ENCODE measurements at regions not wholly inside any gene's neighbourhood (a gene's known extent, or its start where the extent isn't known, plus 50 kb on each side); places are given as distances from the start of the nearest gene placed in this dataset.

DNA sequence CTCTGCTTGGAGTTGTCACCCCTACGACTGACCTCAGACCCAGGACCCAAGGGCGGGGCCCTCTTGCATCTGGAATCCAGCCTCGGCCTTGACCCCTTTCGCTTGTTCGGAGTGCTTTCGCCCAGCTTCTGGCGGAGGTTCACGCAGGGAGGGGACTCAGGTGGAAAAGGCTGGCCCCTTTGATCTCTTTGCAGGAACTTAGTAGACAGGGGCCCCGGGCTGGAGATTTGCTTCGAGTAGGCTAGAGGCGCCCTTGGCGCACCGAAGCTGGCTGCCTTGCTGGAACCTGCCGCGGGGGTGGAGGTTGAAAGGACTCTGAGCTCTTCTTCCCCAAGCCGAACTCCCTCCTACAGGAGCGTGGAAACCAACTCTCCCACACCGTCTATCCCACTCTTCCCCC lies 255.1 kb downstream of the OTUD1 start:
- H3K27me3 ChIP-seq (ENCODE audit: control insufficient read depth in 2 of 2, insufficient read depth in 2 of 2, low read length in 2 of 2): peaks cover 0 to 4% of the 10 kb centered on the region in 2 donors
- H3K27me3 Mint-ChIP-seq: peaks cover 48 to 72% (median 61%) of the 10 kb centered on the region in 5 donors

DNA sequence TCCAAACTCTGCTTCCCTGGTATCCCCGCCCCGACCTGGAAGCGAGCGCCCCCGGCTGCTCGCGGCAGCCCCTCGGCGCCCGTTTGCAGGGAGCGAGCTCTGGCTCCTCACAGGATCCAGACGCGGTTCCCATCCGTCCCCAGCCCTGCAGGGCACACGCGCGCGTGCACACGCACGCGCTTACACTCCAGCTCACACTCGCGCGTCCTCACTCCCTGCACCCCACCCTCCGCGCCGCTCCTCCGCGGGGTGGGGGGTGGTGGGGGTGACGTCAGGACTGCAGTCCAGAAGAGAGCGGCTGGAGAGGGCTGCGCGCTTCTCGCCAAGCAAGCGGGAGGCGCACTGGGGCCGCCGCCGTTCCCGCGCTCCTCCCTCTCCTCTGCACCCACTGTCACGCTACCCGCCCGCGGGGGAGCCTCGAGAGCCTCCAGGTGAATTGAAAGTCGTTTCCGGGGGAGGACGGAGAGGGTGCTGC lies 255.6 kb downstream of the OTUD1 start:
- Histone ChIP-seq H3K27ac (ENCODE audit: low read depth, low read length) (no peak overlapping the region), H3K4me1 (ENCODE audit: control insufficient read depth in 2 of 2, insufficient read depth in 2 of 2, low read length in 2 of 2) (no peaks in the 10 kb centered on the region), H3K27me3 (ENCODE audit: control insufficient read depth in 2 of 2, insufficient read depth in 2 of 2, low read length in 2 of 2) (peaks cover 0 to 4% of the 10 kb centered on the region in 2 donors), H3K4me3 (ENCODE audit: low read length) (no peak overlapping the region), H3K9me3 (ENCODE audit: control insufficient read depth in 2 of 3, low read length in 3 of 3) (no peaks in the 10 kb centered on the region), H3K36me3 (ENCODE audit: control insufficient read depth in 2 of 3, insufficient read depth in 3 of 3, low read length in 3 of 3) (no peaks in the 10 kb centered on the region)
- no peaks in the 10 kb centered on the region for H3K36me3 Mint-ChIP-seq
- intact Hi-C loops (cut with micrococcal nuclease): no loop called here
- peak overlapping the region; percentile 3 to 77 (median 46) for H3K4me3 Mint-ChIP-seq
- no peak for ATAC-seq
- DNase-seq: peak in 1 of 9 donors; percentile 10
- H3K27ac Mint-ChIP-seq: no peak overlapping the region
- H3K27me3 Mint-ChIP-seq: peaks cover 50 to 70% (median 63%) of the 10 kb centered on the region in 5 donors
- peaks cover 0 to 29% (median 10%) of the 10 kb centered on the region in 7 donors for H3K4me1 Mint-ChIP-seq
- H3K9me3 Mint-ChIP-seq: peaks cover 0 to 2% (median 0%) of the 10 kb centered on the region in 11 donors
- POLR2A ChIA-PET: no interaction called here
- CTCF ChIA-PET: no interaction called here

More for the DNA sequence above, 255.1 kb downstream of the OTUD1 start:
- Mint-ChIP-seq H3K4me3 (peak overlapping the region in 9 of 10 donors; percentile 3 to 77 (median 47)), H3K9me3 (peaks cover 0 to under 1% (median 0%) of the 10 kb centered on the region in 11 donors), H3K27ac (no peak overlapping the region), H3K4me1 (peaks cover 0 to 29% (median 10%) of the 10 kb centered on the region in 7 donors), H3K36me3 (no peaks in the 10 kb centered on the region)
- Histone ChIP-seq H3K4me1 (ENCODE audit: control insufficient read depth in 2 of 2, insufficient read depth in 2 of 2, low read length in 2 of 2) (no peaks in the 10 kb centered on the region), H3K36me3 (ENCODE audit: control insufficient read depth in 2 of 3, insufficient read depth in 3 of 3, low read length in 3 of 3) (no peaks in the 10 kb centered on the region), H3K27ac (ENCODE audit: low read depth, low read length) (no peak overlapping the region), H3K4me3 (ENCODE audit: low read length) (no peak overlapping the region), H3K9me3 (ENCODE audit: control insufficient read depth in 2 of 3, low read length in 3 of 3) (no peaks in the 10 kb centered on the region)
- no peak for ATAC-seq
- ChIA-PET CTCF (no interaction called here), POLR2A (no interaction called here)
- intact Hi-C loops (cut with micrococcal nuclease): no loop called here
- DNase-seq: no peak

DNA sequence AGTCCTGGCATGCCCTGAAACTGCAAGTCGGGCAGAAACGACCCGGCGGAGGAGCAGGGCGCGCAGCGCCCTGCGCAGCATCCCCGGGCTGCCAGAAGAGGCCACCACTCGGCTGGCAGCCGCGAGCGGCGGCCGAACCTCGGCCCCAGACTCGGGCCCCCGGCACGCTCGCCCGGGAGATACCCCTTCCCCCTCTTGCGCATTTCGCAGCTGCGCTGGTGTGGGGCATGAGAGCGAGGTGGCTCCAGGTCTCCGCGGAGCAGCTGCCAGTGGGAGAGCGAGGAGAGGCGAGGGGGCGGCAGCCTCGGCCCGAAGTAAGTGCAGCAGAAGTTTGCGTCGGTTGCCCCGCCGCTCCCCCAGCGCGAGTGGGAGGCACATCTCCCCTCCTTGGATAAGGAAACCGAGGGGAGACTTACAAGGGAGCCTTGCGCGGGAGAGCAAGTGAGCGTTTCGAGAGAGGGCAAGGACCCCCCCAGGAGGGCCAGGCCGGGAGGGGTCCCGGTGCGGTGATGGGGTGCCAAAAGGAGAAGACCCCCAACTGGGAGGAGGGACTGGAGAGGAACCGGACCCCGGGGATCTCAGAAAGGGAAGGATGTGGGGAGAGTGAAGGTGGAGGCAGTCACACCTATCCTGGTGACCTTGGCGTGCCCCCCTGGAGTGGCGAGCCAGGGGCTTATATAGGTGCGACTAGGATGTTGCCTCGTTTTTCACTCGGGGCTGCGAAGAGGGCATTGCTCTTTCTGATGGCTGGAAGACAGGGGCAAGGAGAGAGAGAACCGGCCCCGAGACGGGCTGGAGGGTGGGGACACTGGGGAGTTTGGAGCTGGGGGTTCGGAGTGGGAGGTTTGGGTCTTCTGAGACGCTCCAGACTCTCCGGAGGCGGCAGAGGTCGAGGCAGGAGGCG lies 256.3 kb downstream of the OTUD1 start:
- Histone ChIP-seq H3K27me3 (ENCODE audit: control insufficient read depth in 2 of 2, insufficient read depth in 2 of 2, low read length in 2 of 2) (peaks cover 0 to 4% of the 10 kb centered on the region in 2 donors), H3K36me3 (ENCODE audit: control insufficient read depth in 2 of 3, insufficient read depth in 3 of 3, low read length in 3 of 3) (no peaks in the 10 kb centered on the region), H3K4me1 (ENCODE audit: control insufficient read depth in 2 of 2, insufficient read depth in 2 of 2, low read length in 2 of 2) (no peaks in the 10 kb centered on the region), H3K4me3 (ENCODE audit: low read length) (no peak overlapping the region), H3K9me3 (ENCODE audit: control insufficient read depth in 2 of 3, low read length in 3 of 3) (no peaks in the 10 kb centered on the region), H3K27ac (ENCODE audit: low read depth, low read length) (no peak overlapping the region)
- intact Hi-C loops (cut with micrococcal nuclease): no loop called here
- ATAC-seq: no peak
- Mint-ChIP-seq H3K27ac (peak overlapping the region in 1 of 9 donors; percentile 15), H3K4me3 (peak overlapping the region; percentile 3 to 77 (median 39)), H3K9me3 (peaks cover 0 to 2% (median 0%) of the 10 kb centered on the region in 11 donors), H3K36me3 (no peaks in the 10 kb centered on the region), H3K27me3 (peaks cover 49 to 65% (median 59%) of the 10 kb centered on the region in 5 donors), H3K4me1 (peaks cover 0 to 31% (median 10%) of the 10 kb centered on the region in 7 donors)
- no peak for DNase-seq
- ChIA-PET POLR2A (no interaction called here), CTCF (interaction anchor here (0.6 to 0.9 kb wide), 2 partner anchors 177 to 380 kb away, joined by 3 to 5 read pairs; no protein-coding TSS in a partner anchor)

DNA sequence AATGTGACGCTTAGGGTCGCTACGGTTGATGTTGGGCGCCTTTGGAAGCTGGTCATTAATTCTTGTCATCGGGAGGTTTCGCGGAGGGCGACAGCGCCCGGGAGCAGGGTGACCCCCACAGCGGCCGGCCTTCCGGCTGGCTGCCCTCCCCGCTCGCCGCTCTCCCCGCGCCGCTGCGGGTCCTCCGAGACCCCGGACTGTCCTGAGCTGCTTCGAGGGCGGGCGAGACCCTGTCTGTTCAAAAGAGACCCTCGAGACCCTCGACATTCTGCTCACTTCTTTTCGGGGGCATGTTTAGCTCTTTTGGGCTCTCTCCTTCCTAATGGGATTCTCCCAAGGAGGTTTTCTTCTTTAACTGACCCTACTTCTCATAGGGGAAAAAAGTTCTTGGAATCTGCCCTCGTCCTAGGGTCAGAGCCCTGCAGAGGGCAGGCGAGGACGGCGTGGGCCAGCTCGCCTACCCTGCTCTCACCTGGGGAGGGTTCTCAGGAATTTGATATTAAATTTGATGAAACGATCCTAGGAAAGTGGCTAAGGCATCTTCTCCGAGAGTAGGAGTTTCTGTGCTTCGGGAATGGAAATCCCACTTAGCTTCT lies 257.0 kb downstream of the OTUD1 start:
- Mint-ChIP-seq H3K4me1 (peaks cover 0 to 37% (median 11%) of the 10 kb centered on the region in 7 donors), H3K9me3 (peaks cover 0 to 2% (median 0%) of the 10 kb centered on the region in 11 donors), H3K36me3 (no peaks in the 10 kb centered on the region), H3K4me3 (peak overlapping the region in 9 of 10 donors; percentile 8 to 77 (median 47)), H3K27me3 (peaks cover 42 to 63% (median 55%) of the 10 kb centered on the region in 5 donors), H3K27ac (no peak overlapping the region)
- no peaks in the 10 kb centered on the region for H3K4me1 ChIP-seq (ENCODE audit: control insufficient read depth in 2 of 2, insufficient read depth in 2 of 2, low read length in 2 of 2)
- no peaks in the 10 kb centered on the region for H3K9me3 ChIP-seq (ENCODE audit: control insufficient read depth in 2 of 3, low read length in 3 of 3)
- H3K27me3 ChIP-seq (ENCODE audit: control insufficient read depth in 2 of 2, insufficient read depth in 2 of 2, low read length in 2 of 2): peaks cover 0 to 4% of the 10 kb centered on the region in 2 donors
- no peak overlapping the region for H3K27ac ChIP-seq (ENCODE audit: low read depth, low read length)
- no peaks in the 10 kb centered on the region for H3K36me3 ChIP-seq (ENCODE audit: control insufficient read depth in 2 of 3, insufficient read depth in 3 of 3, low read length in 3 of 3)
- H3K4me3 ChIP-seq (ENCODE audit: low read length): no peak overlapping the region
- ChIA-PET CTCF (interaction anchor here (0.6 to 0.9 kb wide), 2 partner anchors 178 to 381 kb away, joined by 3 to 5 read pairs; no protein-coding TSS in a partner anchor), POLR2A (no interaction called here)
- intact Hi-C loops (cut with micrococcal nuclease): no loop called here
- no peak for DNase-seq
- ATAC-seq: no peak

DNA sequence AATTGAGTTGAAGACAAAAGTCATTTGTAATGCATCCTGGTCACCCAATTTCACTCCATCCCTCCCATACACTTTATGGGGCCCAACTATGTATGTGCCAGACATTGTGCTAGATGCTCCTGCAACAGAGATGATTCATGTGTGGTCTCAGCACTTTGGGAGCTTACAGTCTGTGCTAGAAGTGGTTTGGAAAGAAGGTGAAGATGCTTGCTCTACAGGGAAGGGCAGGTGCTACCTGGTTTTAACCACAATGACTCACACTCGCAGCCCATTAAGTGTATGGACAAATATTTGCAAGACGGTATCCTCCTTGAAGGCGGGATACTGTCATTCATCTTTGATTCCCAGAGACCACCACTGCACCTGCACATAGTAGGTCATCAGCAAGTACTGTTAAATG lies 257.6 kb downstream of the OTUD1 start:
- intact Hi-C loops (cut with micrococcal nuclease): no loop called here
- Histone ChIP-seq H3K27ac (ENCODE audit: low read depth, low read length) (no peak overlapping the region), H3K4me3 (ENCODE audit: low read length) (no peak overlapping the region), H3K9me3 (ENCODE audit: control insufficient read depth in 2 of 3, low read length in 3 of 3) (no peaks in the 10 kb centered on the region), H3K36me3 (ENCODE audit: control insufficient read depth in 2 of 3, insufficient read depth in 3 of 3, low read length in 3 of 3) (no peaks in the 10 kb centered on the region), H3K27me3 (ENCODE audit: control insufficient read depth in 2 of 2, insufficient read depth in 2 of 2, low read length in 2 of 2) (peaks cover 0 to 4% of the 10 kb centered on the region in 2 donors), H3K4me1 (ENCODE audit: control insufficient read depth in 2 of 2, insufficient read depth in 2 of 2, low read length in 2 of 2) (no peaks in the 10 kb centered on the region)
- DNase-seq (no peak), ATAC-seq (no peak)
- H3K27me3 Mint-ChIP-seq: peaks cover 42 to 64% (median 55%) of the 10 kb centered on the region in 5 donors
- ChIA-PET POLR2A (no interaction called here), CTCF (interaction anchor here (0.9 kb wide), 1 partner anchor 381 kb away, joined by 3 read pairs; no protein-coding TSS in a partner anchor)
- peaks cover 0 to 37% (median 11%) of the 10 kb centered on the region in 7 donors for H3K4me1 Mint-ChIP-seq
- H3K36me3 Mint-ChIP-seq: no peaks in the 10 kb centered on the region
- H3K4me3 Mint-ChIP-seq: peak overlapping the region in 5 of 10 donors; percentile 6 to 77 (median 19)
- peaks cover 0 to 2% (median 0%) of the 10 kb centered on the region in 11 donors for H3K9me3 Mint-ChIP-seq
- H3K27ac Mint-ChIP-seq: peak overlapping the region in 1 of 9 donors; percentile 7

DNA sequence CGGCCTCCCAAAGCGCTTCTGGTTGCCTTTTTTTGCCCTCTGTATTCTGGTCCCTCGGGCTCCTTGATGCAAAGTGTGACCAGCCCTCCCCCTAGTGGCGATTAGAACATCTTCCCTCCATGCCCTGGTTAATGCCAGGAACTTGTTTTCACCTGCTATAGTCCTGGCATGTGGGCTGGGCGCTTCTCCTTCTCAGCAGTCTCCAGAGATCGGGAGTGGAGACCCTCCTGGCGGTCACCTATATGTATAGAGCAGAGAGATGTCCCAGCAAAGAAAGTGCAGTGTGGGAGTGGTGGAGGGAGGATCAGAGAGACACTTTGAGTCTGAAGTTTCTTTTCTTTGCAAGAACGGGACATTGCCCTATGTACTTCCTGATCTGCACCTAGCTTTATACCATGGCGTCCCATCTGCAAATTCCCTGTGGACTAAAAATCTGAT lies 264.1 kb downstream of the OTUD1 start:
- peak overlapping the region in 8 of 10 donors; percentile 7 to 62 (median 50) for H3K4me3 Mint-ChIP-seq
- peaks cover 22 to 40% (median 26%) of the 10 kb centered on the region in 5 donors for H3K27me3 Mint-ChIP-seq
- no peaks in the 10 kb centered on the region for H3K36me3 Mint-ChIP-seq
- DNase-seq: peak in 7 of 9 donors; percentile 39 to 68 (median 61)
- ChIA-PET POLR2A (no interaction called here), CTCF (interaction anchor here (0.6 to 2.0 kb wide), 2 partner anchors 174 to 187 kb away, joined by 3 to 4 read pairs; no protein-coding TSS in a partner anchor)
- H3K27ac Mint-ChIP-seq: peak overlapping the region in 1 of 9 donors; percentile 47
- H3K4me1 Mint-ChIP-seq: peaks cover 3 to 15% (median 12%) of the 10 kb centered on the region in 7 donors
- no peak overlapping the region for H3K4me3 ChIP-seq (ENCODE audit: low read length)
- H3K36me3 ChIP-seq (ENCODE audit: control insufficient read depth in 2 of 3, insufficient read depth in 3 of 3, low read length in 3 of 3): no peaks in the 10 kb centered on the region
- H3K4me1 ChIP-seq (ENCODE audit: control insufficient read depth in 2 of 2, insufficient read depth in 2 of 2, low read length in 2 of 2): no peaks in the 10 kb centered on the region
- H3K27me3 ChIP-seq (ENCODE audit: control insufficient read depth in 2 of 2, insufficient read depth in 2 of 2, low read length in 2 of 2): peaks cover 0 to 4% of the 10 kb centered on the region in 2 donors
- no peak overlapping the region for H3K27ac ChIP-seq (ENCODE audit: low read depth, low read length)
- no peaks in the 10 kb centered on the region for H3K9me3 ChIP-seq (ENCODE audit: control insufficient read depth in 2 of 3, low read length in 3 of 3)
- ATAC-seq: peak; percentile 78
- peaks cover 0 to 5% (median 0%) of the 10 kb centered on the region in 11 donors for H3K9me3 Mint-ChIP-seq
- intact Hi-C loops (cut with micrococcal nuclease): loop anchor here (1.0 to 5.0 kb wide), 8 partner anchors 166 to 1711 kb away; no protein-coding TSS in a partner anchor
